ENCODE measurements at regions not wholly inside any gene's neighbourhood (a gene's known extent, or its start where the extent isn't known, plus 50 kb on each side); places are given as distances from the start of the nearest gene placed in this dataset.

- no peak for TF ChIP-seq POLR2A (IDR thresholded peaks at IDR 0.05)
- no peak for TF ChIP-seq CTCF (IDR thresholded peaks at IDR 0.05 in 8 of 11, conservative IDR thresholded peaks at IDR 0.05 in 3 of 11)
- no peak for TF ChIP-seq POLR2AphosphoS5 (IDR thresholded peaks at IDR 0.05)
Measured at GRCh38 chr4:11700751-11701226, 272.1 kb upstream of the HS3ST1 start.
